Stimulated activated effector memory CD8-positive, alpha-beta T cell treated with anti-CD3 and anti-CD28 coated beads, Interleukin-12 subunit alpha, Interleukin-12 subunit beta, amount 100 ng/mL, for 72 hours (primary cell): ENCODE measurements at regions not wholly inside any gene's neighbourhood (a gene's known extent, or its start where the extent isn't known, plus 50 kb on each side); places are given as distances from the start of the nearest gene placed in this dataset.
"Not testable (repeated sequence)": the region's sequence is repeated elsewhere in the genome, so short reads cannot be mapped to it uniquely, and the experiment has no call there.

Source experiments
- ATAC-seq: fragments of 150-1000 bp; cut with Tn5 transposase; 2 replicates; pipeline ENCODE4 v1.10.0; 2021
- DNase-seq, 2 donors: peaks; one replicate each; pipeline ENCODE4 v3.0.0; 2021 to 2022; ENCODE audit warnings: low spot score in 2 of 2
- H3K27ac Mint-ChIP-seq: one replicate; pipeline ENCODE4 v1.8.0; 2022; ENCODE audit warnings: mild to moderate bottlenecking, mixed read lengths
- H3K36me3 Mint-ChIP-seq: one replicate; pipeline ENCODE4 v1.8.0; 2022; ENCODE audit warnings: mild to moderate bottlenecking, mixed read lengths
- H3K4me1 Mint-ChIP-seq: one replicate; pipeline ENCODE4 v1.8.0; 2022; ENCODE audit warnings: mixed read lengths
- H3K4me3 Mint-ChIP-seq: one replicate; pipeline ENCODE4 v1.8.0; 2022; ENCODE audit warnings: mild to moderate bottlenecking, mixed read lengths
- H3K9me3 Mint-ChIP-seq: one replicate; pipeline ENCODE4 v1.8.0; 2022; ENCODE audit warnings: mixed read lengths

DNA sequence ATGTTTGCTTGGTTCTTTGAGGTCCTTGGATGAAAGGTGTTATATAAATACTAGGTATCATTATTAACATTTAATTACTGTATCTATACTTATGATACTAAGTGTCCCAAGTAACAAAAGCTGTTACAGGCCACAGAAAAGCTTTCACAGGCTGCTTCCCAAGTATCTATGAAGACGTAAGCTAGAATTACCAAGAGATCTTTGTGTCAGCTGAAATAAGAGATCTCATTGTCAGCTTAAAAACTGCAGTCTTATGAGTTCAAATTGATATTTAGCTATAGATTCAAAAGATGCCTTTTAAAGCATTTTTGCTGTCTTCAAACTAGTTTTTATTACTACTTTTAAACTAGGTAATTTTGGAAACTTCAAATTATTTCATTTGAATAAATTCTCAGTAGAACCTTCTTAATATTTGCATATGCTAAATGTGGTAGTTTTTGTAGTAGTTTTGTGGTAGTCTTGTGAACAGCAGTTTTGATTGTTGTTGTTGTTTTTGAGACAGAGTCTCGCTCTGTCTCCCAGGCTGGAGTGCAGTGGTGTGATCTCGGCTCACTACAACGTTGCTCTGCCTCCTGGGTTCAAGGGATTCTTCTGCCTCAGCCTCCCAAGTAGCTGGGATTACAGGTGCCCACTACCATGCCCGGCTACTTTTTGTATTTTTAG, 170.0 kb upstream of the RPL34 start:
- Mint-ChIP-seq H3K4me1 (no peaks in the 10 kb centered on the region), H3K36me3 (no peaks in the 10 kb centered on the region), H3K4me3 (no peak overlapping the region), H3K9me3 (no peaks in the 10 kb centered on the region), H3K27ac (no peak overlapping the region)
- DNase-seq (no peak), ATAC-seq (no peak)

DNA sequence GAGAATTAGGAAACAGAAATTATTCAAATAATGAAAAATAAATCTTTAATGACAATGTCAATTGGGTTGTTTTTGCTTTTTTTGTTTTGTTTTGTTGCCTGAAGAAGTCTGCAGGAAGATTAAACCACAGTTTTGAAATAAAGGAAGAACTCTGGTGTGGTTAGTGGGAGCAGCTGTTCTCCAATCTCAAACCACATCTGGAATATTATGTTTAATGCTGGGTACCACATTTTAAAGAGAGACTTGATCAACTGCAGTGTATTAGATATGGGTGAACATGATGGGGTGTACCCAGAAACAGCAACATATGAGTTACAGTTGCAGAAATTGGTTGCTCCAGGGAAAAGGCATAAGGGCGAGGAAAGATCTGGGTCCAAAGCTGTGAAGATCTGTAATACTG, 171.2 kb upstream of the RPL34 start:
- H3K4me1 Mint-ChIP-seq: no peaks in the 10 kb centered on the region
- no peaks in the 10 kb centered on the region for H3K36me3 Mint-ChIP-seq
- no peak overlapping the region for H3K27ac Mint-ChIP-seq
- H3K4me3 Mint-ChIP-seq: no peak overlapping the region
- no peaks in the 10 kb centered on the region for H3K9me3 Mint-ChIP-seq
- DNase-seq (no peak), ATAC-seq (no peak)

DNA sequence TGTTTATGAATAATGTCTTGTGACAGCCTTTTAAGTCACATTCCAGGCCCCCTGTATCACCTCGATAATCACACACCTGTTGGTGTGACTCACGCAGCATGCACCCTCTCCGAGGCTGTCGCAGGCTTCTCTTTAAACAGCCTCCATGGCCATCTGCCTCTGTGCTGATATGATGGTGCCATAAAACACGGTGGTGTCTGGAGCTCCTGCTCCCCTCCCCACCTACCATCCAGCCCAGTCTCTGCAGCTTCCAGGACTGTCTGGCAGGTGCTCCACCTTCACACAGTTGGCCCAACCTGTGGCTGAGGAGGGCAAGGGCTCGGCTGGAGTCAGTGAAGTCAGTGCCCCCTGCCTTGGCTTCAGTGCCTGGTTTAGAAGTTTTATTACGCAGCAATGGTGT, 173.8 kb upstream of the RPL34 start:
- DNase-seq (no peak), ATAC-seq (peak; percentile 21)
- Mint-ChIP-seq H3K27ac (no peak overlapping the region), H3K36me3 (no peaks in the 10 kb centered on the region), H3K4me3 (no peak overlapping the region), H3K9me3 (no peaks in the 10 kb centered on the region), H3K4me1 (no peaks in the 10 kb centered on the region)

DNA sequence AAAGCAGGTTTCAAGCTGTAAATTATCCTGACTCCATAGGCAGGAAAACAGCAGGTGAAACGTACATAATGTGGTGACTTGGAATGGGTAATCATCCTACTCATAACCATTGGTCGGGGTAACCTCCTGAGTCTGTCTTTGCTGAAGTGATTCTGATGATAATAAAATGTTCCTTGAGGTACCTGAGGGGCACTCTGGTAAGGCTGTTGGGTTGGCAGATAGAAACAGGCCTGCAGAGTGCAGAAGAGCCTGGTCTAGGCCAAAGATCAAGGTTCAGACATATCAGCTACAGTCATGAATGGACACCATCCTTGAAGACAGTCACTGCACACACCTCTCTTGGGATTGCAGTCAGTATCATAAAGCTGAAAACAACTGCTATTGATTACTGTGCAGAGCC, 174.7 kb upstream of the RPL34 start:
- no peaks in the 10 kb centered on the region for H3K36me3 Mint-ChIP-seq
- ATAC-seq: no peak

DNA sequence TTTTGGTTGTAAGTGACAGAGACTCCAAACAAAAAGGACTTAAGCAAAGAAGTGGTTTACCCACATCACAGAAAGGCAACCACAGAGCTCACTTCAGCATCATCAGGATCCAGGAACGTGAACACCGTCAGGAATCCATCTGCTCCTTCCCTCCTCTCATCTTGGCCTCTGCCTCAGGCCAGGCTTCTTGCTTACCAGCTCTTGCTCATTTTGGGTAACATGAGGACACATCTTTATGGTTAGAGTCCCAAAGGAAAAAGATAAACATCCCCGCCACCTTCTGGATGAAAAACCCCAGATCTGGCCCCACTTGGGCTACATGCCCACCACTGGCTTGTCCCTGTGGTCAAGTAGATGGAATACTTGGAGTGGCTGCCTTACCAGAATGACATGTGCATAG, 176.8 kb upstream of the RPL34 start:
- ATAC-seq: no peak
- H3K4me1 Mint-ChIP-seq: no peaks in the 10 kb centered on the region
- H3K27ac Mint-ChIP-seq: no peak overlapping the region
- no peaks in the 10 kb centered on the region for H3K36me3 Mint-ChIP-seq
- peaks cover 3% of the 10 kb centered on the region for H3K9me3 Mint-ChIP-seq
- no peak for DNase-seq
- no peak overlapping the region for H3K4me3 Mint-ChIP-seq

More for the DNA sequence above, 174.7 kb upstream of the RPL34 start:
- Mint-ChIP-seq H3K9me3 (no peaks in the 10 kb centered on the region), H3K4me1 (no peaks in the 10 kb centered on the region), H3K27ac (no peak overlapping the region), H3K4me3 (no peak overlapping the region)
- no peak for DNase-seq

DNA sequence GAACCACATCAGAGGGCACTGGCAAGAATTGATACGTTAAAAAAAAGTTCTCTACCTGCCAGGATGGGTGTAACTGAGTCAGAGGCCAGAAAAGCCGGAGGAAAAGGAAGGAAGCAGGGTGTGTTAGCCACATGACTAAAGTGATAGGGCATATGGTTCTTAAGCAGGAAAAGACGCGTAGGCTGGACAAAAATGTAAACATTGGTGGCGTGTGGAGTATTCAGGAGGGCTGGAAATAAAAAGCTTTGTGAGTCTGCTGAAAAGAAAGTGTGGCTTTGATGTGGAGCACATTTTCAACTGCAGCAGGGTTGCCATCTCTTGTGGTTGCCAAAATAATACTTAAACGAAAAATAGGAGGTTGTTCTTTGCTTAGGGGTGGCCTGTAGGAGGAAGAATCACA, 186.5 kb upstream of the RPL34 start:
- Mint-ChIP-seq H3K36me3 (no peaks in the 10 kb centered on the region), H3K4me3 (no peak overlapping the region), H3K4me1 (peaks cover 12% of the 10 kb centered on the region), H3K9me3 (no peaks in the 10 kb centered on the region), H3K27ac (no peak overlapping the region)
- peak; percentile 50 for ATAC-seq
- DNase-seq: no peak

DNA sequence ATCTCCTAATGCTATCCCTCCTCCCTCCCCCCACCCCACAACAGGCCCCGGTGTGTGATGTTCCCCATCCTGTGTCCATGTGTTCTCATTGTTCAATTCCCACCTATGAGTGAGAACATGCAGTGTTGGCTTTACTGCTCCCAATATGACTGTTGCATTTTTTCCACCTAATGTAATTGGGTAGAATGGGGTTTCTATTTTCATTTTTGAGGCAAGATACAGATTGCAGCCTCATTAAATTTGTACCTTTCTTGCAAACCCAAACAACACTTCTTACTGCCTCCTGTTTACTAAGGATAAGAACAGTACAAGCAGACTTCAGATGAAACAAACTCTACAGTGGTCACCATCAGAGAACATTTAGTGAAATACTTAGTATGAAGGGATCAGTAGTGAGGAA, 187.0 kb upstream of the RPL34 start:
- not testable (repeated sequence) for H3K9me3 Mint-ChIP-seq, DNase-seq, H3K27ac Mint-ChIP-seq, H3K4me3 Mint-ChIP-seq, H3K36me3 Mint-ChIP-seq
- peak; percentile 13 for ATAC-seq
- peaks cover 12% of the 10 kb centered on the region for H3K4me1 Mint-ChIP-seq

DNA sequence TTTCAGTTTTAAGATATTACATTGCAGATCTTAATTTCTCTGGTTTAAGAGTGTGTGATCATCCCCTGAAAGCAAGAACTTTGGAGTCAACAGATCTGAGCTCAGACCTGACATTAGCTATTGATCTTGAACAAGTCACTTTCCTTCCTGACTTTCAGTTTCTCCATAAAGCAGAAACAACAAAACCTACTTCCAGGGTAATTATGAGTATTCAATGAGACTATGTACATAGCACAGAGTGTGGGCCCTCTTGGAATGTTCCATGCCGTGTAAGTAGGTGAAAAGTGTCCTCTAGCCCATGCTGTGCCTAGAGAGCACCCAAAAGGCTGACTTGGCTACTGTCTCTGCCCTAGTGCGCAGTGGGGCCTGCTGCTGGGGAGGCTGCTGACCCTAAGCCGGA, 188.0 kb upstream of the RPL34 start:
- no peak overlapping the region for H3K27ac Mint-ChIP-seq
- ATAC-seq: peak; percentile 37

DNA sequence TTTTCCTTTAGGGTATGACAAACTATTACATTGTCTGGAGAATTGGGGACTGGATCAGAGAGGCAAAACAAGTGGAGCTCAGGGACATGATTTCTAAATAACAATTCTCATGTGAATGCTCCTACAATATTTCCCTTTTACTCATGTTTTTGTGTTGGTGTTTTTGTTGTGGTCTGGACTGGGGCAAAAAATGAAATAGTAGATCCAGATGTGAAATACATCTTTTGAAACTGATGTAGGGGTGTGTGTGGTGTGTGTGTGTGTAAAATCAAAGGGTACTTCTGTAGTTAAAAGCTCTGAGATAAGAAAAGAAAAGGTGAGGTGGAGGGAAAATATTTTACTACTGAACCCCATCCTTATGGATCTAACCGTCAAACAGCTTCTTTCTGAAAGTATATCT, 188.4 kb upstream of the RPL34 start:
- ATAC-seq: no peak
- no peak overlapping the region for H3K4me3 Mint-ChIP-seq
- no peaks in the 10 kb centered on the region for H3K36me3 Mint-ChIP-seq
- no peak overlapping the region for H3K27ac Mint-ChIP-seq
- no peaks in the 10 kb centered on the region for H3K9me3 Mint-ChIP-seq
- no peak for DNase-seq
- H3K4me1 Mint-ChIP-seq: peaks cover 12% of the 10 kb centered on the region

More for the DNA sequence above, 188.0 kb upstream of the RPL34 start:
- DNase-seq: no peak
- Mint-ChIP-seq H3K36me3 (no peaks in the 10 kb centered on the region), H3K4me1 (peaks cover 12% of the 10 kb centered on the region), H3K9me3 (no peaks in the 10 kb centered on the region), H3K4me3 (no peak overlapping the region)

DNA sequence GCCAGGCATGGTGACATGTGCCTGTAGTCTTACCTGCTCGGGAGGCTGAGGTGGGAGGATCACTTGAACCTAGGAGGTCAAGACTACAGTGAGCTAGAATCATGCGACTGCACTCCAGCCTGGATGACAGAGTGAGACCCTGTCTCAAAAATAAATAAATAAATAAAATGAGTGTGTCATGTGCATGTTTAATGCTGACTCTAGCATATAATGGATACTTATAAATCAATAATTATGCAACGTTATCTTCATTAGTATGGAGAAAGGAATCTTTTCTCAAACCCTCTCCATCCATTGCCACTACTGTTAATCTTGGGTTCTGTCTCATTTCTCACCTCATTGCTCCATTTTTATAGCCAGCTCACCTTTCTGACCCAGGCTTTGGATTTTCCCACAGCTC, 189.5 kb upstream of the RPL34 start:
- DNase-seq (no peak), ATAC-seq (no peak)
- no peak overlapping the region for H3K27ac Mint-ChIP-seq
- H3K4me1 Mint-ChIP-seq: peaks cover 16% of the 10 kb centered on the region
- H3K9me3 Mint-ChIP-seq: no peaks in the 10 kb centered on the region
- no peaks in the 10 kb centered on the region for H3K36me3 Mint-ChIP-seq
- H3K4me3 Mint-ChIP-seq: no peak overlapping the region

DNA sequence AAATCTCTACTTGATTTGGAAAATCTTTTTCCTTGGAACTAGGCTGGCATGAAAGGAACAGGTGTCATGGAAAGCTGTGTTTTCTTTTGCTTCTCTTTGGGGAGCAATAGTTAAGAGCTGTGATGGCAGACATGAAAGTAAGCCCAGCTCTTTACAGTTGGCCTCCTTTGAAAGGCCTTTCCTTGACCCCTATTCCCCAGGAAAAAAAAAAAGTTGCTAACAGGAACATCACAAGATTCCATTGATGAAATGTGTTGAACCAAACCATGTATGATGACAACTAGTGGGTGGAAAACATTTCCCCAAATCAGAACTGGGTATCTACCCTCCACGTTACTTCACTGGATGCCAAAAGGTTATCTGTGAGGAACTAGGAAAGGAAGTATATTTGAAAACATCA, 190.7 kb upstream of the RPL34 start:
- H3K4me1 Mint-ChIP-seq: peaks cover 17% of the 10 kb centered on the region
- no peaks in the 10 kb centered on the region for H3K9me3 Mint-ChIP-seq
- ATAC-seq (no peak), DNase-seq (no peak)
- no peaks in the 10 kb centered on the region for H3K36me3 Mint-ChIP-seq
- no peak overlapping the region for H3K4me3 Mint-ChIP-seq
- H3K27ac Mint-ChIP-seq: no peak overlapping the region

DNA sequence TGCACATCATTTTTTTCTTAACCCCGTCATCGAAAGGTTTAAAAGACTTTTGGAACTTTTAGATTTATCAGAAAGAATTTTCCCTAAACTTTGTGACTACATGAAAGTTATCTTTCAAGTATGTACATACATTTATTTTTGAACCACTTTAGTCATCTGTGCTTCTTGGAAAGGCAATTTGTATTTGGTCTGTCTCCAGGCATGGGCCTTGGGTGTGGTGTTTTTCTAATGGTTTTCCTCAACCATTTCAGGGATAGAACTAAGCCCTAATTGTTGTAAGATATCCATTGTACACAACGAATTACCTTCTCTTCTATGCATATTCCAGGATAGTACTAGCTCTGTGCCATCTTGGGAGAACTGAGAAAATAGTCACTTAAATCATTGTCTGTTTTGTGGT, 191.5 kb upstream of the RPL34 start:
- Mint-ChIP-seq H3K27ac (no peak overlapping the region), H3K36me3 (no peaks in the 10 kb centered on the region), H3K9me3 (no peaks in the 10 kb centered on the region), H3K4me3 (no peak overlapping the region), H3K4me1 (peaks cover 11% of the 10 kb centered on the region)
- DNase-seq: no peak
- ATAC-seq: no peak

DNA sequence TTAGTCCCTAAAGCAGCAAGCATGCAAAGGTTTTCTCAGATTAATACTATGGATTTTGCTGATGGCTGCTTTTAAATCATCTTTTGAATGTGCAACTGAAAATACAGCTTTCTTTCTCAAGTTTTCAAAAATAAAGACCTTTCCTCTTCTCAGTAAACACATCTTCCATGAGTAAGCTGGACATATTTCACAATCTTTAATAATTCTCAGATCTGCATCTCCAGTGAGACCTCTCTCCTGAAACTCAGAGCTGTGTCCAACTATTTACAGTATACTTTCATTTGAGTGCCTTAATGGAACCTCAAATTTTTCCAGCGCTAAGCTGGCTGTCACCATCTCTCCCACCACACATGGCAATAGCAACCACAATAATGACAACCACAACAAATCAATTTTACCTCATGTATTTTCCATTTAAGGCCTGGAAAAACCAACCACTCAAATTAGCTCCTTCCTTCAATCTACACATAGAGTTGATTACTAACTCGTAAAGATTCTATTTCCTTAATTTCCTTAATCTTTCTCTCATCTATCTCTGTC, 192.4 kb upstream of the RPL34 start:
- Mint-ChIP-seq H3K4me1 (peaks cover 6% of the 10 kb centered on the region), H3K9me3 (no peaks in the 10 kb centered on the region), H3K27ac (no peak overlapping the region), H3K4me3 (no peak overlapping the region), H3K36me3 (no peaks in the 10 kb centered on the region)
- ATAC-seq (no peak), DNase-seq (no peak)

DNA sequence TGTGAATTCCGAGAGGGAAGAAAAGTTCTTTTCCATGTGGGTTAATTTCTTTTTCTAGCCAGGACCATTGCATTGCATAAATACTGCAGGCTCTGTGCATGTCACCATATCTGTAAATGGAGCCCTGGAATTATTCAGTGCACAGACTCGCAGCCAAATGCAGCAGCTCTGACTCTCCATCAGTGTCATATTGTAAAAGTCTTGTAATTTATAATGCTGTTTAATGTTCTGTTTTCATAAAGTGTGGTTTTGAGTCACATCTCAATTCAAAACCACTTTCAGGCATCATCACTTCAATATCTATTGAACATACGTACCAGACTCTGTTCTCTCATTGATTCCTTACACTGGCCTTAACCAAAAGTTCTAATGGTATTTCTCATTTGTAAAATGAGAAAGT, 193.9 kb upstream of the RPL34 start:
- peak; percentile 71 for ATAC-seq
- DNase-seq: no peak
- no peak overlapping the region for H3K4me3 Mint-ChIP-seq
- H3K36me3 Mint-ChIP-seq: no peaks in the 10 kb centered on the region
- peaks cover 4% of the 10 kb centered on the region for H3K9me3 Mint-ChIP-seq
- peaks cover 6% of the 10 kb centered on the region for H3K4me1 Mint-ChIP-seq
- H3K27ac Mint-ChIP-seq: no peak overlapping the region

DNA sequence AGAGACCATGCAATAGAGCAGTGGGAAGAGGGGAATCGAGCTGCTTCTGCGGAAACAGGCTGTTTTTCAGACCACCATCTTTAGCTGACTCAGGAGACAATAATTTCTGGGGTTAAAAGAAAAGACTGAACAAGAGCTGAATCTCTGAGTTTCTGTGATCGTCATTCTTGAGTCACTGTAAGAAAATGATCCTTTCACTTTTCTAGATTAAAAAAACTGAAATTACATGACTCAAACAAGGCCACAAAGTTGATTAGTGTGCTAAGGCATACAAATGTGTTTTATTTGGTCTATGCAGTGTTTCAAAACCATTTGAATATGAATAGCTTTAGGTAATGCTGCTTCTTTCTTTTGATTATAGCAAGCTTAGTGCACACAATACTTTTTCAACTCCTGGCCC, 194.4 kb upstream of the RPL34 start:
- ATAC-seq: peak; percentile 85
- peaks cover 6% of the 10 kb centered on the region for H3K4me1 Mint-ChIP-seq
- peaks cover 4% of the 10 kb centered on the region for H3K9me3 Mint-ChIP-seq
- DNase-seq: no peak
- H3K27ac Mint-ChIP-seq: no peak overlapping the region
- no peaks in the 10 kb centered on the region for H3K36me3 Mint-ChIP-seq
- H3K4me3 Mint-ChIP-seq: no peak overlapping the region

DNA sequence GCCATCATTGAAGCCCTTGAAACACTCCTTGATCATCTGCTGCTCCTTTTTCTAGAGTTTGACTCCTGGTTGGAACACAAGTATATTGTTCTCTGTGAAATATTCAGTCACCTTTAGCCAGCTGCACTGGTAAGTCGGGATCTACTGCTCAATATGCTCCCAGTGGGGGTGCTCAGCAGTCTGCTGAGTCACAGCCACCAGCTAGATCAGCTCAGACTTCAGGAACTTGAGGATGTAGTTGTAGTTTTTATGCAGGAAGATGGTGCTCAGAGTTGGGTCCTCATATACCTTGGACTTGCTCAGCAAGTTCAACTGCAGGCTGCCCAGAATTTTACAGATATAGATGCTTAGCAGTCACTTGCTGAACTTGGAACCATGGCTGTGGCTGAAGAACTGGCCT, 202.5 kb upstream of the RPL34 start:
- Mint-ChIP-seq H3K4me1 (no peaks in the 10 kb centered on the region), H3K4me3 (no peak overlapping the region), H3K36me3 (no peaks in the 10 kb centered on the region), H3K27ac (no peak overlapping the region), H3K9me3 (peaks cover 4% of the 10 kb centered on the region)
- ATAC-seq: no peak
- no peak for DNase-seq

DNA sequence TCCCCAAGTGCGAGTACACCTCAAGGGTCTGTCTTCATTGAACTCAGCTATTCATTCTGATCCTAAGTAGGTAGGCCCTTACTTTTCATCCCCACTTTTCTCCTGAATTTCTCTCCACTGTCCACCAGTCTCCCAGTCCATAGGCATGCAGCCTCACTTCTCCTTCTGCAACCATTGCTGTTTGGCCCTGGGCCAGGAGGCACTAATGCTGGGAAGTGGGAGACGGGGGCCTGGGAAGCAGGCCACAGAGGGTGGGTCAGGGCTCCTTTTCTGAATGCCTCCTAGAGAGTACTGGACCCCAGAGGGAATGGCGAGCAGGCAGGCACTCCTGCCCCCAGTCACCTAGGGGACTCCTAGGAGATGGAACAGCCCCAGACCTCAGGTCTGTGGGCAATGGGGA, 203.5 kb upstream of the RPL34 start:
- ATAC-seq: no peak
- Mint-ChIP-seq H3K9me3 (no peaks in the 10 kb centered on the region), H3K36me3 (no peaks in the 10 kb centered on the region), H3K4me1 (no peaks in the 10 kb centered on the region), H3K4me3 (no peak overlapping the region), H3K27ac (no peak overlapping the region)
- no peak for DNase-seq
